DOHH2 (cell line): ENCODE measurements at regions not wholly inside any gene's neighbourhood (a gene's known extent, or its start where the extent isn't known, plus 50 kb on each side); places are given as distances from the start of the nearest gene placed in this dataset.
"Not testable (repeated sequence)": the region's sequence is repeated elsewhere in the genome, so short reads cannot be mapped to it uniquely, and the experiment has no call there.

Source experiments
- H3F3A ChIP-seq: fragments of 200-600 bp; sonication (generic), shearing (Covaris generic); 2 replicates; pipeline ENCODE4 v1.6.0; 2016; ENCODE audit warnings: antibody characterized with exemption, mild to moderate bottlenecking; ENCODE audit not compliant: control insufficient read depth, insufficient read depth
- H3K27ac ChIP-seq: fragments of 200-600 bp; sonication (generic); 2 replicates; pipeline ENCODE4 v1.5.1; 2014; ENCODE audit warnings: low read depth, mild to moderate bottlenecking, low read length, moderate library complexity
- H3K27me3 ChIP-seq: fragments of 200-600 bp; sonication (generic); 2 replicates; pipeline ENCODE4 v1.6.1; 2014; ENCODE audit warnings: mild to moderate bottlenecking, low read length, mixed read lengths; ENCODE audit not compliant: control insufficient read depth
- H3K36me3 ChIP-seq: fragments of 200-600 bp; sonication (generic); 2 replicates; pipeline ENCODE4 v1.6.1; 2014; ENCODE audit warnings: mild to moderate bottlenecking, low read length, moderate library complexity, mixed read lengths; ENCODE audit not compliant: control insufficient read depth
- H3K4me1 ChIP-seq: fragments of 200-600 bp; sonication (generic); 2 replicates; pipeline ENCODE4 v1.6.1; 2014; ENCODE audit warnings: mild to moderate bottlenecking, low read length, mixed read lengths; ENCODE audit not compliant: control insufficient read depth
- H3K4me2 ChIP-seq: fragments of 200-600 bp; sonication (generic); 2 replicates; pipeline ENCODE4 v1.6.0; 2014; ENCODE audit warnings: mild to moderate bottlenecking, low read length, moderate library complexity
- H3K4me3 ChIP-seq: fragments of 200-600 bp; sonication (generic); 2 replicates; pipeline ENCODE4 v1.5.1; 2014; ENCODE audit warnings: mild to moderate bottlenecking, low read length, mixed read lengths
- H3K79me2 ChIP-seq: fragments of 200-600 bp; sonication (generic); 2 replicates; pipeline ENCODE4 v1.6.1; 2014; ENCODE audit warnings: mild to moderate bottlenecking, low read length, mixed read lengths; ENCODE audit not compliant: control insufficient read depth
- H3K9me2 ChIP-seq: fragments of 200-600 bp; sonication (generic); replicated peaks from 2 replicates; pipeline ENCODE4 v1.6.1; 2014; ENCODE audit warnings: mild to moderate bottlenecking, low read length, mixed read lengths; ENCODE audit not compliant: control insufficient read depth
- H3K9me3 ChIP-seq: fragments of 200-600 bp; sonication (generic); 2 replicates; pipeline ENCODE4 v1.6.1; 2014; ENCODE audit warnings: antibody characterized with exemption, low read length, mixed read lengths; ENCODE audit not compliant: control insufficient read depth, insufficient read depth
- H4K20me1 ChIP-seq: fragments of 200-600 bp; sonication (generic); 2 replicates; pipeline ENCODE4 v1.6.0; 2014; ENCODE audit warnings: low read depth, mild to moderate bottlenecking, antibody characterized with exemption, low read length, moderate library complexity; ENCODE audit not compliant: control insufficient read depth, insufficient read depth
- EZH2phosphoT487 ChIP-seq: fragments of 200-600 bp; sonication (generic); IDR thresholded peaks from 2 replicates; pipeline ENCODE4 v1.6.1; 2017; ENCODE audit warnings: borderline replicate concordance, mild to moderate bottlenecking, antibody characterized with exemption, low read length, moderate library complexity, mixed read lengths
- TF ChIP-seq, protein P1 (sequence below): fragments of 200-600 bp; sonication (generic); IDR thresholded peaks from one replicate; pipeline ENCODE4 v1.5.1; 2014; ENCODE audit warnings: antibody characterized with exemption, mild to moderate bottlenecking, low read depth, low read length; ENCODE audit not compliant: poor library complexity, severe bottlenecking

DNA sequence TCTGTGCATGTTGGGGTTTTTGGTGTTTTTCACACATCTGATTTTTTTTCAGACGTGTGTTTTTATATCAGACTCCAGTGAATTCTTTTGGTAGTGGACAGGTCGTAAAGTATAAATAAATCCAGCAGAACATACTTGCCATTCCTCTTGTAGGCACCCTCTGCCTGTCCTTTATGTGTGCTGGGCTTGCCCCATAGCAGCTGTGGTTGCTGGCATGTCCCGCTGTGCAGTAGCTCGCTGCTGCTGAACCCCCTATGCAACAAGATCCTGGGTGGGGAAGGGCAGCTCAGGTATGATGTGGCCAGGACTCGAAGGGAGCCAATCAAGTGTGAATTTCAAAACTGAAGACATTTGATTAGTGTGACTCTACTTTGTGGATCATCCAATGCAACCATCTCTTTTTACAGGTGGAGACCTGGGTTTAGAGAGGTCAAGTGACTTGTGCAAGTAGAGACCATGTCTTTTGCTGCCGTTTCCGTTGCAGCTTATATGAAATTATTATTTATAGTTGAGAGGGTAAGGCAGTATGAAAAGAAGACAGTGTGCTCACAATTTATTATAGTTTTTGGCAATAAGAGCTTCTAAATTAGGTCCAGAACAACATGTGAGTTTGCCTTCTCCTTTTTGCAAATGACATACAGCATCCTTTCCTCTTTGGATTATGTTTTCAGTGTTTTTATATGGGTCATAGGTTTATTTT, 350.8 kb upstream of the C2CD4B start:
- no peaks in the 10 kb centered on the region for H3K79me2 ChIP-seq
- TF ChIP-seq, protein P1, sequence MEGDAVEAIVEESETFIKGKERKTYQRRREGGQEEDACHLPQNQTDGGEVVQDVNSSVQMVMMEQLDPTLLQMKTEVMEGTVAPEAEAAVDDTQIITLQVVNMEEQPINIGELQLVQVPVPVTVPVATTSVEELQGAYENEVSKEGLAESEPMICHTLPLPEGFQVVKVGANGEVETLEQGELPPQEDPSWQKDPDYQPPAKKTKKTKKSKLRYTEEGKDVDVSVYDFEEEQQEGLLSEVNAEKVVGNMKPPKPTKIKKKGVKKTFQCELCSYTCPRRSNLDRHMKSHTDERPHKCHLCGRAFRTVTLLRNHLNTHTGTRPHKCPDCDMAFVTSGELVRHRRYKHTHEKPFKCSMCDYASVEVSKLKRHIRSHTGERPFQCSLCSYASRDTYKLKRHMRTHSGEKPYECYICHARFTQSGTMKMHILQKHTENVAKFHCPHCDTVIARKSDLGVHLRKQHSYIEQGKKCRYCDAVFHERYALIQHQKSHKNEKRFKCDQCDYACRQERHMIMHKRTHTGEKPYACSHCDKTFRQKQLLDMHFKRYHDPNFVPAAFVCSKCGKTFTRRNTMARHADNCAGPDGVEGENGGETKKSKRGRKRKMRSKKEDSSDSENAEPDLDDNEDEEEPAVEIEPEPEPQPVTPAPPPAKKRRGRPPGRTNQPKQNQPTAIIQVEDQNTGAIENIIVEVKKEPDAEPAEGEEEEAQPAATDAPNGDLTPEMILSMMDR = no peak
- no peak for TF ChIP-seq EZH2phosphoT487

DNA sequence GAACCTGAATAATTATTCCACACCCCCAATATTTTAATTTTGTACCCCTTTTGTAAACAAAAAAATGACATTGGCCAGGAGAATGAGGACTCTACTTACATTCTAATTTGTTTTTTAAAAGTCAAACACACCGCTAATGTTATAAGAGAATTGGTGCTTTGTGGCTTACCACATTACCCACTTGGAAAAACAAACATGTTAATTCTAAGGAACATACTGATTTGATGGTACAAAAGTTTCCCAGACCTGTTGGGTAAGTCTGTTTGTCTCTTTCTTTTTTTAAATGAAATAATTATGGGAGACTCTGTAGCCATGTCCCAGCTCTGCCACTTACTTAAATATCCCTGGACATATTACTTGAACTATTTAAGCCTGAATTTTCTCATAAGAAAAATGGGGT, 352.5 kb upstream of the C2CD4B start:
- Histone ChIP-seq H3K79me2 (no peaks in the 10 kb centered on the region), H3F3A (no peaks in the 10 kb centered on the region), H3K9me3 (no peaks in the 10 kb centered on the region), H3K9me2 (no peaks in the 10 kb centered on the region), H4K20me1 (no peaks in the 10 kb centered on the region), H3K4me1 (no peaks in the 10 kb centered on the region), H3K4me2 (no peak overlapping the region), H3K27me3 (no peaks in the 10 kb centered on the region), H3K27ac (no peak overlapping the region), H3K36me3 (no peaks in the 10 kb centered on the region), H3K4me3 (no peak overlapping the region)
- TF ChIP-seq EZH2phosphoT487 = no peak
- TF ChIP-seq, protein P1 = no peak

More for the DNA sequence above, 350.8 kb upstream of the C2CD4B start:
- no peaks in the 10 kb centered on the region for H4K20me1 ChIP-seq
- H3K4me1 ChIP-seq = no peaks in the 10 kb centered on the region
- H3K9me2 ChIP-seq = no peaks in the 10 kb centered on the region
- H3K27ac ChIP-seq = no peak overlapping the region
- H3F3A ChIP-seq = no peaks in the 10 kb centered on the region
- no peaks in the 10 kb centered on the region for H3K9me3 ChIP-seq
- no peaks in the 10 kb centered on the region for H3K27me3 ChIP-seq
- H3K4me2 ChIP-seq = no peak overlapping the region
- H3K36me3 ChIP-seq = no peaks in the 10 kb centered on the region
- no peak overlapping the region for H3K4me3 ChIP-seq

DNA sequence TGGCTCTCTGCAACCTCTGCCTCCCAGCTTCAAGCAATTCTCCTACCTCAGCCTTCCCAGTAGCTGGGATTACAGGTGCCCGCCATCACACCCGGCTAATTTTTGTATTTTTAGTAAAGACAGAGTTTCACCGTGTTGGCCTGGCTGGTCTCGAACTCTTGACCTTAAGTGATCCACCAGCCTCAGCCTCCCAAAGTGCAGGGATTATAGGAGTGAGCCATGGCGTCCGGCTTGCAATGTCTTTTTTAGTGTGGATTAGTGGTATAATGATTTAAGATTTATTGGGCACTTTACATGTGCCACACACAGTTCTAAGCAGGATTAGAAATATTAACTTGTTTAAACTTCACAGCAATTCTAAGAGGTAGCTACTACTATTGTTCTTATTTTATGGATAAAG, 353.6 kb upstream of the C2CD4B start:
- not testable (repeated sequence) for H3K4me3 ChIP-seq, H3F3A ChIP-seq, H3K27ac ChIP-seq, H3K36me3 ChIP-seq, H3K27me3 ChIP-seq, H3K9me3 ChIP-seq, H3K9me2 ChIP-seq, H3K4me2 ChIP-seq, H3K4me1 ChIP-seq, H3K79me2 ChIP-seq, H4K20me1 ChIP-seq

DNA sequence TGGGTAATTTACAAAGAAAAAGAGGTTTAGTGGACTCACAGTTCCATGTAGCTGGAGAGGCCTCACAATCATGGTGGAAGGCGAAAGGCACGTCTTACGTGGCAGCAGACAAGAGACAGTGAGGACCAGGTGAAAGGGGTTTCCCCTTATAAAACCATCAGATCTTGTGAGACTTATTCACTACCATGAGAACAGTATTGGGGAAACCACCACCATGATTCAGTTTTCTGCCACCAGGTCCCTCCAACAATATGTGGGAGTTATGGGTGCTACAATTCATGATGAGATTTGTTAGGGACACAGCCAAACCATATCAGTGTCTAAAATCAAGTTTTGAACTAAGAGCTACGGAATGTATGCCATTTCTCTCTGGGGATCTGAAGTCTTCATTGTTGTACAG, 354.8 kb upstream of the C2CD4B start:
- Histone ChIP-seq H3K79me2 (no peaks in the 10 kb centered on the region), H3K27ac (no peak overlapping the region)
- TF ChIP-seq EZH2phosphoT487 = no peak
- TF ChIP-seq, protein P1 = no peak

More for the DNA sequence above, 354.8 kb upstream of the C2CD4B start:
- Histone ChIP-seq H3K4me3 (no peak overlapping the region), H3K4me1 (no peaks in the 10 kb centered on the region), H3K4me2 (no peak overlapping the region), H3F3A (no peaks in the 10 kb centered on the region), H3K36me3 (no peaks in the 10 kb centered on the region), H3K9me3 (no peaks in the 10 kb centered on the region), H3K27me3 (0 out of 2 replicates have a peak, but pooled peaks cover 3% of the 10 kb centered on the region), H4K20me1 (no peaks in the 10 kb centered on the region), H3K9me2 (no peaks in the 10 kb centered on the region)
